ENCODE measurements at regions not wholly inside any gene's neighbourhood (a gene's known extent, or its start where the extent isn't known, plus 50 kb on each side); places are given as distances from the start of the nearest gene placed in this dataset.
"Not testable (repeated sequence)": the region's sequence is repeated elsewhere in the genome, so short reads cannot be mapped to it uniquely, and the experiment has no call there.

DNA sequence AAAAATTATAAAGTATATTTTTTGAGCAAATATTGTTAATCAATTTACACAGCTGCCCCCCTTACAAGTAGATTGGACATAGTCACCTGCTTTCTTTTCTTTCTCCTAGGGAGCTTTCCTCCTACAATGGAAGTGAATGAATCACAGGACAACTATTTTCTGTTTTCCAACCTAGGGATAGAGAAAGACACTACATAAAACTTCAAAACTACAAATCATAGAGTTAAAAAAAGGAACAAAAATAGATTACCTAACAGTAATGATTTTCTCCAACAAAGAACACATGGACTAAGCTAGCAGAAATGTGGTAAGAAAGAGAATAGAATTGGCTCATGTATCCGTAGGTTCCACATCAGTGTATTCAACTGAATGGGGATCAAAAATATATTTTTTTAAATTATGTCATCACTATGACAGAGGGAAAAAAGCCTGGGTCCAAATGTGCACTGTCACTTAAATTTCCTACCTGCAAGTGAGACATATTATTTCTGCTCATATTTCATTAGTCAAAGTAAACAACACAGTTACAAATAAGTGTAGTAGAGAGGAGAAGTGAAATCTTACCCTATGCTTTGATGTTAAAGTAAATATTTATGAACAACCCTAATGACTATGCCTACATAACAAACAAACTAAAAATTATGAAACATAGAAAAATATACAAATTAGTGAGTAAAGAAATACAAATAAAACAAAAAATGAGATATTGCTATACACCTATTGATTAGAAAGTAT, 756.7 kb downstream of the SOCS6 start:
- TF ChIP-seq, protein P1, sequence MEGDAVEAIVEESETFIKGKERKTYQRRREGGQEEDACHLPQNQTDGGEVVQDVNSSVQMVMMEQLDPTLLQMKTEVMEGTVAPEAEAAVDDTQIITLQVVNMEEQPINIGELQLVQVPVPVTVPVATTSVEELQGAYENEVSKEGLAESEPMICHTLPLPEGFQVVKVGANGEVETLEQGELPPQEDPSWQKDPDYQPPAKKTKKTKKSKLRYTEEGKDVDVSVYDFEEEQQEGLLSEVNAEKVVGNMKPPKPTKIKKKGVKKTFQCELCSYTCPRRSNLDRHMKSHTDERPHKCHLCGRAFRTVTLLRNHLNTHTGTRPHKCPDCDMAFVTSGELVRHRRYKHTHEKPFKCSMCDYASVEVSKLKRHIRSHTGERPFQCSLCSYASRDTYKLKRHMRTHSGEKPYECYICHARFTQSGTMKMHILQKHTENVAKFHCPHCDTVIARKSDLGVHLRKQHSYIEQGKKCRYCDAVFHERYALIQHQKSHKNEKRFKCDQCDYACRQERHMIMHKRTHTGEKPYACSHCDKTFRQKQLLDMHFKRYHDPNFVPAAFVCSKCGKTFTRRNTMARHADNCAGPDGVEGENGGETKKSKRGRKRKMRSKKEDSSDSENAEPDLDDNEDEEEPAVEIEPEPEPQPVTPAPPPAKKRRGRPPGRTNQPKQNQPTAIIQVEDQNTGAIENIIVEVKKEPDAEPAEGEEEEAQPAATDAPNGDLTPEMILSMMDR (IDR thresholded peaks at IDR 0.05; ENCODE audit: unreplicated experiment in 3 of 3), result no peak
- no peaks in the 10 kb centered on the region for H3K4me1 Mint-ChIP-seq
- H3K27me3 Mint-ChIP-seq (ENCODE audit: low read depth), result no peaks in the 10 kb centered on the region
- no peaks in the 10 kb centered on the region for H3K36me3 Mint-ChIP-seq (ENCODE audit: low read depth)
- no peak overlapping the region for H3K4me3 Mint-ChIP-seq
- no peak overlapping the region for H3K27ac Mint-ChIP-seq
- no peaks in the 10 kb centered on the region for H3K9me3 Mint-ChIP-seq

DNA sequence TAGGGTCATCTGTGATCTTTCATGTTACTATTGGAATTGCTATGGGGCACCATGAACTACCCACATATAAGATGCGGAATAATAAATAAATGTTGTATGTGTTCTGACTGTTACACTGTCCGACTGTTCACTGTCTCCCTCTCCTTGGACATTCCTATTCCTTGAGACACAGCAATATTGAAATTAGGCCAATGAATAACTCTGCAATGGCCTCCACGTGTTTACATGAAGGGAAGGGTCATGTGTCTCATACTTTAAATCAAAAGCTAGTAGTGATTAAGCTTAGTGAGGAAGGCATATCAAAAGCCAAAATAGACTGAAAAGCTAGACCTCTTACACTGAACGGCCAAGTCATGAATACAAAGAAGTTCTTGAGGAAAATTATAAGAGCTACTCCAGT, 751.3 kb downstream of the SOCS6 start:
- Mint-ChIP-seq H3K27ac (peak overlapping the region in 2 of 3 experiments; percentile 18 to 30), H3K27me3 (ENCODE audit: low read depth) (no peaks in the 10 kb centered on the region), H3K36me3 (ENCODE audit: low read depth) (no peaks in the 10 kb centered on the region), H3K4me1 (no peaks in the 10 kb centered on the region), H3K9me3 (no peaks in the 10 kb centered on the region), H3K4me3 (no peak overlapping the region)
- TF ChIP-seq, protein P1 (IDR thresholded peaks at IDR 0.05; ENCODE audit: unreplicated experiment in 3 of 3), result no peak

DNA sequence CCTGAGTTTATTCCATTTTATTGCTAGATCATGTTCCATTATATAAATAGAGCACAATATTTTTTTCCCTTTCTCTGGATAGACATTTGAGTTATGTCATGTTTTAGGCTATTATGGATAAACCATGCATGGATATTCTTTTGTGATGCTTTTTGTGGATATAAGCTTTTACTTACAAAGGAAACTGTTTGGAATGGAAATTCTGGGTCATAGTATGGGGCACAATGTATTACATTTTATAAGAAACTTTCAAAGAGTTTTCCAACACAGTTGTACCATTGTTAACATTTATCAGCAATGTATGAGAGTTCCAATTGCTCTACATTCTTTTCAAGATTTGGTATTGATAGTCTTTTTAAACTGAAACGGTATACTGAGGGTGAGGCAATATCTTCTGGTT, 749.4 kb downstream of the SOCS6 start:
- Mint-ChIP-seq H3K4me3 (no peak overlapping the region), H3K27ac (no peak overlapping the region), H3K27me3 (ENCODE audit: low read depth) (no peaks in the 10 kb centered on the region), H3K4me1 (no peaks in the 10 kb centered on the region), H3K36me3 (ENCODE audit: low read depth) (no peaks in the 10 kb centered on the region), H3K9me3 (no peaks in the 10 kb centered on the region)
- TF ChIP-seq, protein P1 (IDR thresholded peaks at IDR 0.05; ENCODE audit: unreplicated experiment in 3 of 3), result no peak

DNA sequence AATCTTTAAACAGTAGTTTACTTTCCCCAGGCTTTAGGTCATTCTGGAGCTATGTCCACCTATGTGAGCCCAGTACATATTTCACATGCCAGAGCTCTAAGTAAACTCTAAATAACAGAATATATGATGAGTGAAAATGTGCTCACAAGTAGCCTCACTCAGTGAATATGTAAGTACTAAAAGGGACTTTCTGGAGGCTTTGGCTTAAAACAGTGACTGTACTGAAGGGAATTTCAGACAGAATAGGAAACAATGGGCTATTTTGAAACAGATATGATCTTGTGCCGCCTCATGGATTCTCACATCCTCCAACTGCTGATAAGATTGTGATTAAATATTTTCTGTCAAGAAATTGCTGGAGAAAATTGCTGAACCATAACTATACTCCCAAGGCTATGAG, 747.9 kb downstream of the SOCS6 start:
- Mint-ChIP-seq H3K27ac (peak overlapping the region in 2 of 3 experiments; percentile 51 to 59), H3K9me3 (peaks cover 2% of the 10 kb centered on the region), H3K4me3 (no peak overlapping the region), H3K36me3 (ENCODE audit: low read depth) (no peaks in the 10 kb centered on the region), H3K4me1 (peaks cover 6% of the 10 kb centered on the region), H3K27me3 (ENCODE audit: low read depth) (no peaks in the 10 kb centered on the region)
- TF ChIP-seq, protein P1 (IDR thresholded peaks at IDR 0.05; ENCODE audit: unreplicated experiment in 3 of 3), result no peak

DNA sequence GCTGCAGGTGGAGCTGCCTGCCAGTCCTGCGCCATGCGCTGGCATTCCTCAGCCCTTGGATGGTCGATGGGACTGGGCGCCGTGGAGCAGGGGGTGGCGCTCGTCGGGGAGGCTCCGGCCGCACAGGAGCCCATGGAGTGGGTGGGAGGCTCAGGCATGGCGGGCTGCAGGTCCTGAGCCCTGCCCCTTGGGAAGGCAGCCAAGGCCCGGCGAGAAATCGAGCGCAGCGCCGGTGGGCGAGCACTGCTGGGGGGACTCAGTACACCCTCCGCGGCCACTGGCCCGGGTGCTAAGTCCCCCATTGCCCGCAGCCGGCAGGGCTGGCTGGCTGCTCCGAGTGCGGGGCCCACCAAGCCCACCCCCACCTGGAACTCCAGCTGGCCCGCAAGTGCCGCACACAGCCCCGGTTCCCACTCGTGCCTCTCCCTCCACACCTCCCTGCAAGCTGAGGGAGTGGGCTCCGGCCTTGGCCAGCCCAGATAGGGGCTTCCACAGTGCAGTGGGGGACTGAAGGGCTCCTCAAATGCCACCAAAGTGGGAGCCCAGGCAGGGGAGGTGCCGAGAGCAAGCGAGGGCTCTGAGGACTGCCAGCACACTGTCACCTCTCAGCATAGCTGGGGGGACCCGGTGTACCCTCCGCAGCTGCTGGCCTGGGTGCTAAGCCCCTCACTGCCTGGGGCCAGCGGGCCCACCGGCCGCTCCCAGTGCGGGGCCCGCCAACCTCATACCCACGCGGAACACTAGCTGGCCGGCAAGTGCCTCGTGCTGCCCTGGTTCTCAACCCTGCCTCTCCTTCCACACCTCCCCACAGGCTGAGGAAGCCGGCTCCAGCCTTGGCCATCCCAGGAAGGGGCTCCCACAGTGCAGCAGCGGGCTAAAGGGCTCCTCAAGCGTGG, 742.7 kb downstream of the SOCS6 start:
- not testable (repeated sequence) for H3K36me3 Mint-ChIP-seq (ENCODE audit: low read depth); H3K4me3 Mint-ChIP-seq; H3K27me3 Mint-ChIP-seq (ENCODE audit: low read depth); H3K27ac Mint-ChIP-seq; H3K4me1 Mint-ChIP-seq; H3K9me3 Mint-ChIP-seq

DNA sequence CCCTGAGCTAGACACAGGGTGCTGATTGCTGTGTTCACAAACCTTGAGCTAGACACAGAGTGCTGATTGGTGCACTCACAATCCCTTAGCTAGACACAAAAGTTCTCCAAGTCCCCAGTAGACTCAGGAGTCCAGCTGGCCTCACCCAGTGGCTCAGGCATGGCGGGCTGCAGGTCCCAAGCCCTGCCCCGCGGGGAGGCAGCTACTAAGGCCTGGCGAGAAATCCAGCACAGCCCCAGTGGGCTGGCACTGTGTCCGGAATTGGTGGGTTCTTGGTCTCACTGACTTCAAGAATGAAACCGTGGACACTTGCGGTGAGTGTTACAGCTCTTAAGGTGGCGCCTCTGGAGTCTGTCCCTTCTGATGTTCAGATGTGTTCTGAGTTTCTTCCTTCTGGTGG, 741.2 kb downstream of the SOCS6 start:
- not testable (repeated sequence) for H3K27ac Mint-ChIP-seq; H3K9me3 Mint-ChIP-seq; H3K36me3 Mint-ChIP-seq (ENCODE audit: low read depth); H3K4me3 Mint-ChIP-seq; H3K27me3 Mint-ChIP-seq (ENCODE audit: low read depth); H3K4me1 Mint-ChIP-seq
